ENCODE measurements at regions not wholly inside any gene's neighbourhood (a gene's known extent, or its start where the extent isn't known, plus 50 kb on each side); places are given as distances from the start of the nearest gene placed in this dataset.

- TF ChIP-seq, protein P1, sequence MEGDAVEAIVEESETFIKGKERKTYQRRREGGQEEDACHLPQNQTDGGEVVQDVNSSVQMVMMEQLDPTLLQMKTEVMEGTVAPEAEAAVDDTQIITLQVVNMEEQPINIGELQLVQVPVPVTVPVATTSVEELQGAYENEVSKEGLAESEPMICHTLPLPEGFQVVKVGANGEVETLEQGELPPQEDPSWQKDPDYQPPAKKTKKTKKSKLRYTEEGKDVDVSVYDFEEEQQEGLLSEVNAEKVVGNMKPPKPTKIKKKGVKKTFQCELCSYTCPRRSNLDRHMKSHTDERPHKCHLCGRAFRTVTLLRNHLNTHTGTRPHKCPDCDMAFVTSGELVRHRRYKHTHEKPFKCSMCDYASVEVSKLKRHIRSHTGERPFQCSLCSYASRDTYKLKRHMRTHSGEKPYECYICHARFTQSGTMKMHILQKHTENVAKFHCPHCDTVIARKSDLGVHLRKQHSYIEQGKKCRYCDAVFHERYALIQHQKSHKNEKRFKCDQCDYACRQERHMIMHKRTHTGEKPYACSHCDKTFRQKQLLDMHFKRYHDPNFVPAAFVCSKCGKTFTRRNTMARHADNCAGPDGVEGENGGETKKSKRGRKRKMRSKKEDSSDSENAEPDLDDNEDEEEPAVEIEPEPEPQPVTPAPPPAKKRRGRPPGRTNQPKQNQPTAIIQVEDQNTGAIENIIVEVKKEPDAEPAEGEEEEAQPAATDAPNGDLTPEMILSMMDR (conservative IDR thresholded peaks at IDR 0.05 in 1 of 2, IDR thresholded peaks at IDR 0.05 in 1 of 2; ENCODE audit: low read depth in 1 of 2, low read length in 2 of 2) = no peak
- no peak for TF ChIP-seq EZH2 (IDR thresholded peaks at IDR 0.05; ENCODE audit: low read length, missing control alignments)
These were observed 224.7 kb upstream of the EGLN3 start for GRCh38 chr14:34175574-34175973.
